GM12872 (cell line): ENCODE measurements at regions not wholly inside any gene's neighbourhood (a gene's known extent, or its start where the extent isn't known, plus 50 kb on each side); places are given as distances from the start of the nearest gene placed in this dataset.

Experiments
- TF ChIP-seq, protein P1 (sequence below): IDR thresholded peaks from 3 replicates; pipeline ENCODE4 v1.5.1; 2011; ENCODE audit warnings: low read depth, mild to moderate bottlenecking, low read length, moderate library complexity; ENCODE audit not compliant: insufficient read depth

GRCh38 chr10:23675585-23675984 lies 236.7 kb downstream of the OTUD1 start:
- TF ChIP-seq, protein P1, sequence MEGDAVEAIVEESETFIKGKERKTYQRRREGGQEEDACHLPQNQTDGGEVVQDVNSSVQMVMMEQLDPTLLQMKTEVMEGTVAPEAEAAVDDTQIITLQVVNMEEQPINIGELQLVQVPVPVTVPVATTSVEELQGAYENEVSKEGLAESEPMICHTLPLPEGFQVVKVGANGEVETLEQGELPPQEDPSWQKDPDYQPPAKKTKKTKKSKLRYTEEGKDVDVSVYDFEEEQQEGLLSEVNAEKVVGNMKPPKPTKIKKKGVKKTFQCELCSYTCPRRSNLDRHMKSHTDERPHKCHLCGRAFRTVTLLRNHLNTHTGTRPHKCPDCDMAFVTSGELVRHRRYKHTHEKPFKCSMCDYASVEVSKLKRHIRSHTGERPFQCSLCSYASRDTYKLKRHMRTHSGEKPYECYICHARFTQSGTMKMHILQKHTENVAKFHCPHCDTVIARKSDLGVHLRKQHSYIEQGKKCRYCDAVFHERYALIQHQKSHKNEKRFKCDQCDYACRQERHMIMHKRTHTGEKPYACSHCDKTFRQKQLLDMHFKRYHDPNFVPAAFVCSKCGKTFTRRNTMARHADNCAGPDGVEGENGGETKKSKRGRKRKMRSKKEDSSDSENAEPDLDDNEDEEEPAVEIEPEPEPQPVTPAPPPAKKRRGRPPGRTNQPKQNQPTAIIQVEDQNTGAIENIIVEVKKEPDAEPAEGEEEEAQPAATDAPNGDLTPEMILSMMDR: no peak

GRCh38 chr10:23676296-23676695 lies 237.4 kb downstream of the OTUD1 start:
- TF ChIP-seq, protein P1: no peak

DNA sequence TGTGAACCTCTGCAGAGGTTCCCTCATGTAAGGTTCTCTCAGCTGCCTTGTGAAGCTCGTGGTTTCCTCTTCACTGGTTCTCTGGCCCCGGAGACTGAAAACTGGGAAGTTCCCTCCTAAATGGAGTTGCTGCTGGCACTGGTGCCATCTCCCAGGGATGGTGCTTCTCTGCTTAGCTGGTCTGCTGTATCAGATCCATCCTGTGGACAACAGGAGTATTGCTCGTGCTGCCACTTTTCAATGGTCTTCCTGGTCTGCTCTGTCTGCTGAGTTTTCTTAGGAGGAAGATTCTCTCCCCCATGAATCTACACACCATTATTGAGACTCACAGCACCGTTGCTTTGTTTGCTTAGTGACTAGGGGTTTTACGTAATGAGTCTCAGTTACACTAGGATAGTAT lies 247.8 kb downstream of the OTUD1 start:
- TF ChIP-seq, protein P1: 0 out of 3 replicates have a peak, but pooled peaks have one; percentile 10

DNA sequence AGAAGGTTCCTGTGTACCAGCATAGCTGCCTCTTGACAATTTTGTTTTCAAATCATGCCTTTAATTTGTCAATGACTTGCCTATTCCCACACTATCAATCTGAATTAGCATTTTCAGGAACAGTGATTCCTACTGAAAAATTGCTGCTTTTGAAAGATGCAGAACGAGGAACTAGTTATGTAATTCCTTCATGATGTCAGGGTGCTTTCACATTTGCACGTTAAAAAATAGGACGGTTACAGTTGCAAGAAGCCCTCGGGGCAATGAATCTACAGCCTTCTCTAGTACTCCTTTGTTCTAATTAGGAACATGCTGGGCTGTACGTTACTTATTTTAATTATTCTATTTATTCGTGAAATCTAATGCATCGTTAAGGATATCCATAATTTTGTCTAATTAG lies 253.9 kb downstream of the OTUD1 start:
- TF ChIP-seq, protein P1: no peak

DNA sequence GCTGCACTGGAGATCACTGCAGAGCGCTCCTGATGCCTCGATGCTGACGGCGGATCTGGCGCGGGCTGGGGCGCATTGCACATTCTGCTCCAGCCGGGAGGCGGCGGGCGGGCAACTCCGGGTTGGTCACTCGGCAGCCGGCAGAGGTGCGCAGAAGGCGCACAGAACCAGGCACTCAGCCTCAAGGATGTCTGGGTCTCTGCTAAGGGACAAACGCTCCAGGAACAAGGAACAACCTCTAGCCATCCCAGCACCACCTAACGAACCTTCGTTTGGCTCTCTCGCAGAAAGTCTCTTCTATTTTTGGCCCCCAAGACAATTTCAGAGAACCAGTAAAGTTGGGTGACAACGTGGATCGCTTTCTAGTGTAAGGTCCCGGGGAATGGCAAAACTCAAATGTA lies 254.6 kb downstream of the OTUD1 start:
- TF ChIP-seq, protein P1: no peak

- TF ChIP-seq, protein P1: no peak
Observed at GRCh38 chr10:23693925-23694324, 255.1 kb downstream of the OTUD1 start.

DNA sequence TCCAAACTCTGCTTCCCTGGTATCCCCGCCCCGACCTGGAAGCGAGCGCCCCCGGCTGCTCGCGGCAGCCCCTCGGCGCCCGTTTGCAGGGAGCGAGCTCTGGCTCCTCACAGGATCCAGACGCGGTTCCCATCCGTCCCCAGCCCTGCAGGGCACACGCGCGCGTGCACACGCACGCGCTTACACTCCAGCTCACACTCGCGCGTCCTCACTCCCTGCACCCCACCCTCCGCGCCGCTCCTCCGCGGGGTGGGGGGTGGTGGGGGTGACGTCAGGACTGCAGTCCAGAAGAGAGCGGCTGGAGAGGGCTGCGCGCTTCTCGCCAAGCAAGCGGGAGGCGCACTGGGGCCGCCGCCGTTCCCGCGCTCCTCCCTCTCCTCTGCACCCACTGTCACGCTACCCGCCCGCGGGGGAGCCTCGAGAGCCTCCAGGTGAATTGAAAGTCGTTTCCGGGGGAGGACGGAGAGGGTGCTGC lies 255.6 kb downstream of the OTUD1 start:
- TF ChIP-seq, protein P1: no peak
